HCT116 (cell line): ENCODE measurements at regions not wholly inside any gene's neighbourhood (a gene's known extent, or its start where the extent isn't known, plus 50 kb on each side); places are given as distances from the start of the nearest gene placed in this dataset.

ENCODE experiments used
- ATAC-seq: fragments of 200-7000 bp; cut with Tn5 transposase; 2 replicates; pipeline ENCODE4 v1.9.1; 2020; ENCODE audit warnings: mild to moderate bottlenecking, moderate library complexity
- BruUV-seq: library from RNA; stranded (reverse); fragments of 400-500 nt; replicated peaks from 2 replicates; lab custom pipeline; 2021; lab: Mats Ljungman, UMichigan
- CTCF ChIA-PET: fragments of 300-600 bp; sonication (Branson Sonifier 250); formaldehyde crosslinking; loops from one replicate; lab custom pipeline; 2021; ENCODE audit warnings: antibody characterized with exemption; lab: Charles Lee
- POLR2A ChIA-PET: fragments of 300-600, 350-600 bp; sonication (Branson Sonifier 250); formaldehyde crosslinking; loops from one replicate; lab custom pipeline; 2021; ENCODE audit warnings: antibody characterized with exemption; lab: Charles Lee
- RAD21 ChIA-PET, 2 experiments: fragments of 300-600 bp; sonication (Branson Sonifier 250); formaldehyde crosslinking; loops; one replicate each; lab custom pipeline; 2023; ENCODE audit warnings: low total read pairs in 2 of 2; ENCODE audit not compliant: uncharacterized antibody in 2 of 2, unreplicated experiment in 2 of 2, low non-redundant PET in 1 of 2; lab: Charles Lee
- DNase-seq: peaks from one replicate; pipeline ENCODE4 v3.0.0-alpha.2; 2010; ENCODE audit warnings: low read depth, low spot score
- H2AFZ ChIP-seq: fragments of 200-600 bp; shearing (Covaris generic), sonication (generic); 2 replicates; pipeline ENCODE4 v1.6.1; 2017; ENCODE audit warnings: low read depth, mixed run types, mixed read lengths, antibody characterized with exemption, low read length; ENCODE audit not compliant: poor library complexity, severe bottlenecking
- H3K27ac ChIP-seq: 2 replicates; pipeline ENCODE4 v1.5.1; 2012; ENCODE audit warnings: low read depth, low read length
- H3K27me3 ChIP-seq: fragments of 200-600 bp; sonication (generic); 2 replicates; pipeline ENCODE4 v1.6.1; 2016; ENCODE audit warnings: mixed run types, low read length, mixed read lengths; ENCODE audit not compliant: insufficient read depth
- H3K36me3 ChIP-seq, 2 experiments: fragments of 200-500 bp in 1 of 2; fragments of 200-600 bp in 1 of 2; sonication (Bioruptor generic) in 1 of 2; sonication (generic) in 1 of 2; 2 replicates each; pipeline versions ENCODE4 v1.5.1 to v1.6.1; 2014 to 2016; ENCODE audit warnings: low read length in 2 of 2, inconsistent platforms in 1 of 2, mixed read lengths in 1 of 2, mixed run types in 1 of 2; ENCODE audit not compliant: insufficient read depth in 2 of 2, control insufficient read depth in 1 of 2
- H3K4me1 ChIP-seq, 2 experiments: fragments of 200-600 bp in 1 of 2; sonication (generic) in 1 of 2; 2 replicates each; pipeline versions ENCODE4 v1.5.1 to v1.6.1; 2012 to 2017; ENCODE audit warnings: low read length in 2 of 2, inconsistent platforms in 1 of 2, mild to moderate bottlenecking in 1 of 2, mixed read lengths in 1 of 2, mixed run types in 1 of 2, moderate library complexity in 1 of 2; ENCODE audit not compliant: insufficient read depth in 2 of 2, control insufficient read depth in 1 of 2
- H3K4me2 ChIP-seq: fragments of 200-600 bp; sonication (generic); 2 replicates; pipeline ENCODE4 v1.6.1; 2017; ENCODE audit warnings: mixed run types, low read length, mixed read lengths
- H3K4me3 ChIP-seq, 2 experiments: fragments of 200-600 bp in 1 of 2; sonication (generic) in 1 of 2; replicated peaks in 1 of 2; 2 replicates each; pipeline ENCODE4 v1.5.1; 2011 to 2016; ENCODE audit warnings: low read length in 2 of 2, control low read depth in 1 of 2, low read depth in 1 of 2, mild to moderate bottlenecking in 1 of 2, mixed read lengths in 1 of 2, mixed run types in 1 of 2
- H3K79me2 ChIP-seq: fragments of 200-600 bp; sonication (generic); 2 replicates; pipeline ENCODE4 v1.6.1; 2017; ENCODE audit warnings: mild to moderate bottlenecking, mixed run types, low read length, moderate library complexity, mixed read lengths; ENCODE audit not compliant: insufficient read depth
- H3K9ac ChIP-seq: fragments of 200-600 bp; sonication (generic); 2 replicates; pipeline ENCODE4 v1.6.1; 2016; ENCODE audit warnings: low read length, mixed read lengths
- H3K9me2 ChIP-seq: fragments of 200-600 bp; sonication (generic), shearing (Covaris generic); 2 replicates; pipeline ENCODE4 v1.6.1; 2017; ENCODE audit warnings: mixed run types, mild to moderate bottlenecking, moderate library complexity; ENCODE audit not compliant: insufficient read depth
- H3K9me3 ChIP-seq, 2 experiments: fragments of 200-500 bp in 1 of 2; fragments of 200-600 bp in 1 of 2; sonication (Bioruptor generic) in 1 of 2; sonication (generic) in 1 of 2; 2 replicates each; pipeline ENCODE4 v1.6.1; 2014 to 2017; ENCODE audit warnings: low read length in 2 of 2, mixed read lengths in 2 of 2, inconsistent platforms in 1 of 2, low read depth in 1 of 2, mild to moderate bottlenecking in 1 of 2, mixed run types in 1 of 2, moderate library complexity in 1 of 2; ENCODE audit not compliant: control insufficient read depth in 1 of 2, insufficient read depth in 1 of 2
- H4K20me1 ChIP-seq: fragments of 200-600 bp; sonication (generic), shearing (Covaris generic); 2 replicates; pipeline ENCODE4 v1.6.1; 2017; ENCODE audit warnings: mixed run types, mild to moderate bottlenecking, moderate library complexity; ENCODE audit not compliant: insufficient read depth
- CBX3 ChIP-seq: IDR thresholded peaks from 2 replicates; pipeline ENCODE4 v1.6.1; 2012; ENCODE audit warnings: low read depth
- CEBPB ChIP-seq: IDR thresholded peaks from 2 replicates; pipeline ENCODE4 v1.6.1; 2012; ENCODE audit warnings: low read depth
- JUND ChIP-seq: IDR thresholded peaks from 2 replicates; pipeline ENCODE4 v1.6.1; 2012
- POLR2A ChIP-seq: IDR thresholded peaks from 2 replicates; pipeline ENCODE4 v1.7.0; 2011; ENCODE audit warnings: borderline replicate concordance; ENCODE audit not compliant: insufficient read depth, insufficient read length; ENCODE audit errors: extremely low read depth
- RAD21 ChIP-seq: IDR thresholded peaks from 2 replicates; pipeline ENCODE4 v1.6.1; 2012; ENCODE audit warnings: low read depth, mild to moderate bottlenecking
- SRF ChIP-seq: IDR thresholded peaks from 2 replicates; pipeline ENCODE4 v1.6.1; 2012; ENCODE audit warnings: low read depth
- TCF7L2 ChIP-seq: IDR thresholded peaks from 2 replicates; pipeline ENCODE4 v1.7.0; 2011; ENCODE audit warnings: borderline replicate concordance, inconsistent platforms; ENCODE audit not compliant: insufficient read depth, insufficient read length; ENCODE audit errors: extremely low read depth
- intact Hi-C: fragments of 100-400 bp; cut with micrococcal nuclease; formaldehyde crosslinking; loops from 2 replicates; pipeline ENCODE4 v1.10.0; 2022
- TF ChIP-seq, protein P1 (sequence below), 3 experiments: fragments of 200-600 bp in 1 of 3; sonication (generic) in 1 of 3; IDR thresholded peaks in 2 of 3; conservative IDR thresholded peaks in 1 of 3; 2 replicates each; pipeline ENCODE4 v1.5.1; 2012 to 2017; ENCODE audit warnings: low read depth in 2 of 3, low read length in 2 of 3, antibody characterized with exemption in 1 of 3, borderline replicate concordance in 1 of 3, control low read depth in 1 of 3, mild to moderate bottlenecking in 1 of 3, mixed read lengths in 1 of 3, mixed run types in 1 of 3, moderate library complexity in 1 of 3; ENCODE audit not compliant: insufficient read depth in 1 of 3
- TF ChIP-seq, protein P2 (sequence below): IDR thresholded peaks from 2 replicates; pipeline ENCODE4 v1.6.1; 2011; ENCODE audit warnings: mild to moderate bottlenecking, low read length, moderate library complexity; ENCODE audit not compliant: insufficient replicate concordance; ENCODE audit errors: extremely low read depth
- TF ChIP-seq, protein P3 (sequence below): IDR thresholded peaks from 2 replicates; pipeline ENCODE4 v1.6.1; 2012
- TF ChIP-seq, protein P4 (sequence below): IDR thresholded peaks from 2 replicates; pipeline ENCODE4 v1.6.1; 2012

DNA sequence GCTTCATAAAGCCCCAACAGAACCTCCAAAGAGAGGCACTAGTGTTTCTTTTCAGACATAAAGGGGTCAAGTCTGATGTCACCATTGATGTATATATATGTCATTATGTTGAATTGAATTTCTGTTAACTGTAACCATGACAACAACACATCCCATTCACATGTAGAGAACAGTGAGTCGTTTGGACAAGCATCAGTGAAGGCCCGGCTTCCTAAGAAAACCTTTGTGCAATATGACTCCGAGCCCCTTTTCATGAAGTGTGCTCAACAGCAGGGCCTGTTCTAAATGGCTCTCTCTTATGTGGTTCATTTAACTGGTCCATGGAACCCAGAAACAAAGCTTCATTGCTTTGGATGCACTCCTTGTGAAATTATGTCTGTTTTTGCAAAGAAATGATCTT lies 67.2 kb upstream of the UBL3 start:
- TF ChIP-seq SRF, result no peak
- TF ChIP-seq, protein P1, sequence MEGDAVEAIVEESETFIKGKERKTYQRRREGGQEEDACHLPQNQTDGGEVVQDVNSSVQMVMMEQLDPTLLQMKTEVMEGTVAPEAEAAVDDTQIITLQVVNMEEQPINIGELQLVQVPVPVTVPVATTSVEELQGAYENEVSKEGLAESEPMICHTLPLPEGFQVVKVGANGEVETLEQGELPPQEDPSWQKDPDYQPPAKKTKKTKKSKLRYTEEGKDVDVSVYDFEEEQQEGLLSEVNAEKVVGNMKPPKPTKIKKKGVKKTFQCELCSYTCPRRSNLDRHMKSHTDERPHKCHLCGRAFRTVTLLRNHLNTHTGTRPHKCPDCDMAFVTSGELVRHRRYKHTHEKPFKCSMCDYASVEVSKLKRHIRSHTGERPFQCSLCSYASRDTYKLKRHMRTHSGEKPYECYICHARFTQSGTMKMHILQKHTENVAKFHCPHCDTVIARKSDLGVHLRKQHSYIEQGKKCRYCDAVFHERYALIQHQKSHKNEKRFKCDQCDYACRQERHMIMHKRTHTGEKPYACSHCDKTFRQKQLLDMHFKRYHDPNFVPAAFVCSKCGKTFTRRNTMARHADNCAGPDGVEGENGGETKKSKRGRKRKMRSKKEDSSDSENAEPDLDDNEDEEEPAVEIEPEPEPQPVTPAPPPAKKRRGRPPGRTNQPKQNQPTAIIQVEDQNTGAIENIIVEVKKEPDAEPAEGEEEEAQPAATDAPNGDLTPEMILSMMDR (IDR thresholded peaks at IDR 0.05 in 2 of 3, conservative IDR thresholded peaks at IDR 0.05 in 1 of 3; ENCODE audit: borderline replicate concordance in 1 of 3, insufficient read depth in 1 of 3, low read depth in 2 of 3, low read length in 2 of 3), result no peak
- TF ChIP-seq, protein P2, sequence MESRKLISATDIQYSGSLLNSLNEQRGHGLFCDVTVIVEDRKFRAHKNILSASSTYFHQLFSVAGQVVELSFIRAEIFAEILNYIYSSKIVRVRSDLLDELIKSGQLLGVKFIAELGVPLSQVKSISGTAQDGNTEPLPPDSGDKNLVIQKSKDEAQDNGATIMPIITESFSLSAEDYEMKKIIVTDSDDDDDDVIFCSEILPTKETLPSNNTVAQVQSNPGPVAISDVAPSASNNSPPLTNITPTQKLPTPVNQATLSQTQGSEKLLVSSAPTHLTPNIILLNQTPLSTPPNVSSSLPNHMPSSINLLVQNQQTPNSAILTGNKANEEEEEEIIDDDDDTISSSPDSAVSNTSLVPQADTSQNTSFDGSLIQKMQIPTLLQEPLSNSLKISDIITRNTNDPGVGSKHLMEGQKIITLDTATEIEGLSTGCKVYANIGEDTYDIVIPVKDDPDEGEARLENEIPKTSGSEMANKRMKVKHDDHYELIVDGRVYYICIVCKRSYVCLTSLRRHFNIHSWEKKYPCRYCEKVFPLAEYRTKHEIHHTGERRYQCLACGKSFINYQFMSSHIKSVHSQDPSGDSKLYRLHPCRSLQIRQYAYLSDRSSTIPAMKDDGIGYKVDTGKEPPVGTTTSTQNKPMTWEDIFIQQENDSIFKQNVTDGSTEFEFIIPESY, result no peak
- TF ChIP-seq CBX3, result no peak
- TF ChIP-seq JUND, result no peak
- no peak for TF ChIP-seq CEBPB
- TF ChIP-seq POLR2A, result no peak
- TF ChIP-seq, protein P3, sequence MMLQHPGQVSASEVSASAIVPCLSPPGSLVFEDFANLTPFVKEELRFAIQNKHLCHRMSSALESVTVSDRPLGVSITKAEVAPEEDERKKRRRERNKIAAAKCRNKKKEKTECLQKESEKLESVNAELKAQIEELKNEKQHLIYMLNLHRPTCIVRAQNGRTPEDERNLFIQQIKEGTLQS, result no peak
- no peak for TF ChIP-seq RAD21
- no peak for TF ChIP-seq TCF7L2
- TF ChIP-seq, protein P4, sequence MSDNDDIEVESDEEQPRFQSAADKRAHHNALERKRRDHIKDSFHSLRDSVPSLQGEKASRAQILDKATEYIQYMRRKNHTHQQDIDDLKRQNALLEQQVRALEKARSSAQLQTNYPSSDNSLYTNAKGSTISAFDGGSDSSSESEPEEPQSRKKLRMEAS, result no peak
- Histone ChIP-seq H3K36me3 (no peaks in the 10 kb centered on the region), H3K79me2 (no peaks in the 10 kb centered on the region), H4K20me1 (no peaks in the 10 kb centered on the region), H3K27me3 (no peaks in the 10 kb centered on the region), H3K9me2 (no peaks in the 10 kb centered on the region), H3K9me3 (no peaks in the 10 kb centered on the region), H3K4me2 (no peak overlapping the region), H3K4me3 (no peak overlapping the region), H3K27ac (no peak overlapping the region), H3K4me1 (peaks cover 13 to 34% of the 10 kb centered on the region in 2 experiments), H2AFZ (no peak overlapping the region), H3K9ac (no peak overlapping the region)
- DNase-seq (no peak), ATAC-seq (no peak)
- RAD21 ChIA-PET, result no interaction called here
- CTCF ChIA-PET, result no interaction called here
- intact Hi-C loops, result no loop called here
- no TSS peak for BruUV-seq
- POLR2A ChIA-PET, result no interaction called here
